PFSK-1 (cell line): ENCODE measurements at regions not wholly inside any gene's neighbourhood (a gene's known extent, or its start where the extent isn't known, plus 50 kb on each side); places are given as distances from the start of the nearest gene placed in this dataset.

Experiments
- POLR2AphosphoS5 ChIP-seq: IDR thresholded peaks from 2 replicates; pipeline ENCODE4 v1.6.1; 2012; ENCODE audit warnings: low read depth, mild to moderate bottlenecking, control low read depth, low read length, moderate library complexity
- SIN3A ChIP-seq: IDR thresholded peaks from 2 replicates; pipeline ENCODE4 v1.6.1; 2012; ENCODE audit warnings: mild to moderate bottlenecking, low read length, moderate library complexity, borderline replicate concordance; ENCODE audit not compliant: insufficient read depth

DNA sequence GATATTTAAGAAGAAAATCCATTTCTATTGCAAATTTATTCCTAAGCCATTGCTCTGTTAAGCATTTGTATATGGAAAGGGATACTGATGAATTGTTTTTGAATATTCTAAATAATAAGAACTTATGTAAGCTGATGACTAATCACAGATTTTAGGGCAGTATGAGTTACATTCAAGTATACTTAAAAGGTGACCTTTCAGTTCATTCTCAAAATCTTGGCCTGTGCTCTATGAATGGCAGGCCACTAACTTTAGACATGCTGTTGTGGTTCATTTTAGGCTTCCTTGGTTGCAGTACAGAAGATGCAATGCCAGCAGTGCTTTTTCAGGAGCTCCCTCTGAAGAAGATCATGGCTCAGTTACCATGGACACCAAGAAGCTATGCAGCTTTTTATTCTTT lies 380.4 kb downstream of the CENPW start:
- no peak for TF ChIP-seq SIN3A
- TF ChIP-seq POLR2AphosphoS5: no peak
